ENCODE measurements at regions not wholly inside any gene's neighbourhood (a gene's known extent, or its start where the extent isn't known, plus 50 kb on each side); places are given as distances from the start of the nearest gene placed in this dataset.
"Not testable (repeated sequence)": the region's sequence is repeated elsewhere in the genome, so short reads cannot be mapped to it uniquely, and the experiment has no call there.

GRCh38 chr7:81247364-81247763, 328.5 kb upstream of the SEMA3C start:
- TF ChIP-seq POLR2AphosphoS5 (IDR thresholded peaks at IDR 0.05; ENCODE audit: insufficient read depth in 1 of 2, low read depth in 1 of 2); CTCF (IDR thresholded peaks at IDR 0.05): not testable (repeated sequence)
